ENCODE measurements at regions not wholly inside any gene's neighbourhood (a gene's known extent, or its start where the extent isn't known, plus 50 kb on each side); places are given as distances from the start of the nearest gene placed in this dataset.

- no peak overlapping the region for H3K27ac ChIP-seq
- no peak for DNase-seq
- H3K4me3 ChIP-seq = no peak overlapping the region
- H3K27me3 ChIP-seq (ENCODE audit: insufficient read depth in 3 of 3, low read length in 2 of 3) = no peaks in the 10 kb centered on the region
- 21 to 23% (median 23%) methylated on average over 5 of the region's 5 CpGs for WGBS, 3 donors
- ATAC-seq = no peak
- H3K9me3 ChIP-seq = no peaks in the 10 kb centered on the region
- H3K4me1 ChIP-seq = no peaks in the 10 kb centered on the region
- no peaks in the 10 kb centered on the region for H3K36me3 ChIP-seq (ENCODE audit: insufficient read depth in 1 of 2, low read depth in 1 of 2)
- TF ChIP-seq, protein P1, sequence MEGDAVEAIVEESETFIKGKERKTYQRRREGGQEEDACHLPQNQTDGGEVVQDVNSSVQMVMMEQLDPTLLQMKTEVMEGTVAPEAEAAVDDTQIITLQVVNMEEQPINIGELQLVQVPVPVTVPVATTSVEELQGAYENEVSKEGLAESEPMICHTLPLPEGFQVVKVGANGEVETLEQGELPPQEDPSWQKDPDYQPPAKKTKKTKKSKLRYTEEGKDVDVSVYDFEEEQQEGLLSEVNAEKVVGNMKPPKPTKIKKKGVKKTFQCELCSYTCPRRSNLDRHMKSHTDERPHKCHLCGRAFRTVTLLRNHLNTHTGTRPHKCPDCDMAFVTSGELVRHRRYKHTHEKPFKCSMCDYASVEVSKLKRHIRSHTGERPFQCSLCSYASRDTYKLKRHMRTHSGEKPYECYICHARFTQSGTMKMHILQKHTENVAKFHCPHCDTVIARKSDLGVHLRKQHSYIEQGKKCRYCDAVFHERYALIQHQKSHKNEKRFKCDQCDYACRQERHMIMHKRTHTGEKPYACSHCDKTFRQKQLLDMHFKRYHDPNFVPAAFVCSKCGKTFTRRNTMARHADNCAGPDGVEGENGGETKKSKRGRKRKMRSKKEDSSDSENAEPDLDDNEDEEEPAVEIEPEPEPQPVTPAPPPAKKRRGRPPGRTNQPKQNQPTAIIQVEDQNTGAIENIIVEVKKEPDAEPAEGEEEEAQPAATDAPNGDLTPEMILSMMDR (IDR thresholded peaks at IDR 0.05) = no peak
- intact Hi-C loops (cut with DNase I) = no loop called here
Measured at GRCh38 chr4:65791812-65792308, 121.6 kb upstream of the EPHA5 start.

DNA sequence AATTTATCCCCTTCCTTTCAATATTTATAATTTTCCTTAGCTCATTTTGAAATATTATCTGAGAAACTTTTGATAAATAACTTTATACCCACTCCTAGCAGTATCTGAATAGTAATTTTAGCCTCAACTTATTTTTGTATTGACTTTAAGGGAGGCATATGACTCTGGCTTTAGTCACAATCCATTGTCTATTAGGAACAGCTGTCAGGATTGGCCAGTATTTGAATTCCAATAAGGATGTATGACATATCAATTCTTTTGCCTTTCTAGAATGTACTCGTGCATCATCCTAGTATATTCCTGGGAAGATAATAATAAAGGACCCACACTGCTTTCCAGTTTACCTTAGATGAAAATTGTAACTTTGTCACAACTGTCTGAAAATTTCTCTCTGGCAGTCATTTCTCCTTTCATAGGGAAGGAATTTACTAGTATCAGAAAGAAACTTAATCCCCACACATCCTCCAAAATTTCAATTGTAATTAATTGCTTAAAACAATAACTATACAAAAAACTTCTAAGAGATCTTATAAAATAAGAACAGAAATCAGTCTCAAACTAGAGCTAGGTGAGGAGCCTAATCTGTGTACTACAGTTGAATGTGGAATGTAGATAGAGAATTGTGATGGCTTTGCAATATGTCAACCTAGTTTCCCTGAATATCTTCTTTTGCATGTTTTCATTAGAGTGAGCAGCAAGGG lies 121.0 kb upstream of the EPHA5 start:
- no peak for ATAC-seq
- 31 to 33% (median 32%) methylated on average over 1 of the region's 1 CpG for WGBS, 3 donors
- Histone ChIP-seq H3K27ac (no peak overlapping the region), H3K27me3 (ENCODE audit: insufficient read depth in 3 of 3, low read length in 2 of 3) (no peaks in the 10 kb centered on the region), H3K4me3 (no peak overlapping the region), H3K4me1 (no peaks in the 10 kb centered on the region), H3K36me3 (ENCODE audit: insufficient read depth in 1 of 2, low read depth in 1 of 2) (no peaks in the 10 kb centered on the region), H3K9me3 (no peaks in the 10 kb centered on the region)
- TF ChIP-seq, protein P1 (IDR thresholded peaks at IDR 0.05) = no peak
- intact Hi-C loops (cut with DNase I) = no loop called here
- no peak for DNase-seq

DNA sequence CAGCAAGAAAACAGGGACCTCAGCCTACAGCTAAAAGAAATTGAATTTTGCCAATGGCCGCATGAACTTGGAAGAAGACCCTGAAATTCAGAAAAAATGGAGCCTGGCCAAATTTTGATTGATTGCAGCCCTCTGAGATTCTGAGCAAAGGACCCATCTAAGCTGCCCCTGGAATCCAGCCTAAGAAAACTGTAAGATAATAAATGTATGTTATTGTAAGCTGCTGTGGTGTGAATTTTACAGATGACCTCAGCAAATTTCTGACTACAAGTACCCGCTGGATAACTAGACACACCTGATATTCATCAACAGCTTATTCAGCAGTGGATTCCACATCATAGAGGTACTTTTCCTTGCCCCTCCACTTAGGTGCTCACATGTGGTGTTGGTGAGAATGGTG lies 119.5 kb upstream of the EPHA5 start:
- DNase-seq (no peak), ATAC-seq (no peak)
- WGBS, 3 donors = 37 to 52% (median 41%) methylated on average over 2 of the region's 2 CpGs
- no peaks in the 10 kb centered on the region for H3K27me3 ChIP-seq (ENCODE audit: insufficient read depth in 3 of 3, low read length in 2 of 3)
- TF ChIP-seq, protein P1 (IDR thresholded peaks at IDR 0.05) = no peak
- H3K36me3 ChIP-seq (ENCODE audit: insufficient read depth in 1 of 2, low read depth in 1 of 2) = no peaks in the 10 kb centered on the region
- H3K27ac ChIP-seq = no peak overlapping the region
- H3K4me1 ChIP-seq = no peaks in the 10 kb centered on the region
- intact Hi-C loops (cut with DNase I) = no loop called here
- H3K4me3 ChIP-seq = no peak overlapping the region
- no peaks in the 10 kb centered on the region for H3K9me3 ChIP-seq

DNA sequence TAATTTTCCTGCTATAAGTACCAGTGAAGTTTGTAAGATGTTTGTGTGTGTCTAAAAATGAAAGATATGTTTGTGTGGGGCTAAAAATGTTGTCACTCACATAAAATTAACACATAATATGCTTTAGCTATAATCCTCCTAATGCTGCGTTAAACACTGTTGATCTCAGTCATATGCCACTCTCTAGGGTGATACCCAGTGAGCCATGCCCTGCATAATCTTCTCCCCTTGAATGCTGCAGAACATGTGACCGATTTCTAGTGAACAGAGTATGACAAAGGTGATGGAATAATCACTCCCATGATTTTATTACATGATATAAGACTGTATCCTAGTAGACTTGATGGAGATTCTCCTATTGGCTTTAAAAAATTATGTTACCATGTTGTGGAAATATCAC lies 119.1 kb upstream of the EPHA5 start:
- H3K4me3 ChIP-seq = no peak overlapping the region
- no peaks in the 10 kb centered on the region for H3K4me1 ChIP-seq
- no peak overlapping the region for H3K27ac ChIP-seq
- H3K36me3 ChIP-seq (ENCODE audit: insufficient read depth in 1 of 2, low read depth in 1 of 2) = no peaks in the 10 kb centered on the region
- intact Hi-C loops (cut with DNase I) = no loop called here
- no peaks in the 10 kb centered on the region for H3K27me3 ChIP-seq (ENCODE audit: insufficient read depth in 3 of 3, low read length in 2 of 3)
- H3K9me3 ChIP-seq = no peaks in the 10 kb centered on the region
- ATAC-seq (no peak), DNase-seq (no peak)
- TF ChIP-seq, protein P1 (IDR thresholded peaks at IDR 0.05) = no peak
- WGBS, 3 donors = 81 to 92% (median 89%) methylated on average over 2 of the region's 2 CpGs

DNA sequence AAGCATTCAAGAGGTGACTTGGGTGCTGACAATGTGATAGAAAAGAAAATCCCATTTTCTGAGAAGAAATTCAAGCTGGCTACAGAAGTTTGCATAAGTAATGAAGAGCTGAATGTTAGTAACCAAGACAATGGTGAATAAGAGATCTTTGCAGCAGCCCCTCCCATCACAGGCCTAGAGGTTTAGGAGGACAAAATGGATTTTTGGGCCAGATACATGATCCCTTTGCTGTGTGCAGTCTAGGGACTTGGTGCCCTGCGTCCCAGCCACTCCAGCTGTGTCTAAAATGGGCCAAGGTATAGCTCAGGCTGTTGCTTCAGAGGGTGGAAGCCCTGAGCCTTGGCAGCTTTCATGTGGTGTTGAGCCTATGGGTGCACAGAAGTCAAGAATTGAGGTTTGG lies 107.0 kb upstream of the EPHA5 start:
- DNase-seq = no peak
- Histone ChIP-seq H3K4me3 (no peak overlapping the region), H3K27me3 (ENCODE audit: insufficient read depth in 3 of 3, low read length in 2 of 3) (no peaks in the 10 kb centered on the region), H3K36me3 (ENCODE audit: insufficient read depth in 1 of 2, low read depth in 1 of 2) (no peaks in the 10 kb centered on the region), H3K27ac (no peak overlapping the region), H3K4me1 (no peaks in the 10 kb centered on the region), H3K9me3 (no peaks in the 10 kb centered on the region)
- intact Hi-C loops (cut with DNase I) = no loop called here
- TF ChIP-seq, protein P1 (IDR thresholded peaks at IDR 0.05) = no peak
- ATAC-seq = no peak
- 71 to 81% (median 72%) methylated on average over 1 of the region's 1 CpG for WGBS, 3 donors
